ENCODE measurements at regions not wholly inside any gene's neighbourhood (a gene's known extent, or its start where the extent isn't known, plus 50 kb on each side); places are given as distances from the start of the nearest gene placed in this dataset.

- intact Hi-C loops (cut with micrococcal nuclease; ENCODE audit: unreplicated experiment): loop anchor here (1.0 to 10.0 kb wide), 6 partner anchors 377 to 1500 kb away; partner anchors contain the start of gene GAS1
- ChIA-PET CTCF (interaction anchor here (0.8 kb wide), 1 partner anchor 891 kb away, joined by 6 read pairs; no protein-coding TSS in a partner anchor), POLR2A (ENCODE audit: unreplicated experiment) (no interaction called here)
Measured at GRCh38 chr9:87324613-87325194, 173.0 kb upstream of the DAPK1 start.

GRCh38 chr9:87327575-87328125 is 170.0 kb upstream of the DAPK1 start:
- H3K36me3 ChIP-seq (ENCODE audit: low read depth): no peaks in the 10 kb centered on the region
- ChIA-PET POLR2A (ENCODE audit: unreplicated experiment) (no interaction called here), CTCF (no interaction called here)
- no TSS peak for BruUV-seq (replicated peaks)
- peaks cover 9% of the 10 kb centered on the region; the same call in 1 of the 2 replicates for H3F3A ChIP-seq (ENCODE audit: insufficient read depth, low read depth)
- peak; percentile 40 to 47 for DNase-seq
- no peaks in the 10 kb centered on the region for H3K27me3 ChIP-seq (ENCODE audit: insufficient read depth, low read depth)
- no peaks in the 10 kb centered on the region for H4K20me1 ChIP-seq (ENCODE audit: insufficient read depth)
- no peak overlapping the region for H3K27ac ChIP-seq
- no peak overlapping the region for H3K4me2 ChIP-seq
- peaks cover 10% of the 10 kb centered on the region; the same call in 1 of the 2 replicates for H3K4me1 ChIP-seq (replicated peaks; ENCODE audit: insufficient read depth)
- no peak for TF ChIP-seq EZH2 (IDR thresholded peaks at IDR 0.05; ENCODE audit: low read depth)
- TF ChIP-seq CTCF (conservative IDR thresholded peaks at IDR 0.05): no peak
- H3K79me2 ChIP-seq (ENCODE audit: low read depth): no peaks in the 10 kb centered on the region
- H3K4me3 ChIP-seq: no peak overlapping the region
- no peak overlapping the region for H2AFZ ChIP-seq
- intact Hi-C loops (cut with micrococcal nuclease; ENCODE audit: unreplicated experiment): loop anchor here (10.0 kb wide), 2 partner anchors 583 to 1503 kb away; no protein-coding TSS in a partner anchor
- no peaks in the 10 kb centered on the region for H3K9me2 ChIP-seq (ENCODE audit: insufficient read depth)
- 0 out of 2 replicates have a peak, but pooled peaks cover 8% of the 10 kb centered on the region for H3K9me3 ChIP-seq (ENCODE audit: insufficient read depth, low read depth)

More at GRCh38 chr9:87324613-87325194, 173.0 kb upstream of the DAPK1 start:
- Histone ChIP-seq H3K27me3 (ENCODE audit: insufficient read depth, low read depth) (no peaks in the 10 kb centered on the region), H3K4me2 (no peak overlapping the region), H3K9me2 (ENCODE audit: insufficient read depth) (no peaks in the 10 kb centered on the region), H3K4me1 (replicated peaks; ENCODE audit: insufficient read depth) (peaks cover 10% of the 10 kb centered on the region; the same call in 1 of the 2 replicates), H2AFZ (no peak overlapping the region), H4K20me1 (ENCODE audit: insufficient read depth) (no peaks in the 10 kb centered on the region), H3F3A (ENCODE audit: insufficient read depth, low read depth) (0 out of 2 replicates have a peak, but pooled peaks cover 9% of the 10 kb centered on the region), H3K4me3 (no peak overlapping the region), H3K9me3 (ENCODE audit: insufficient read depth, low read depth) (no peaks in the 10 kb centered on the region; the same call in 1 of the 2 replicates), H3K27ac (no peak overlapping the region), H3K36me3 (ENCODE audit: low read depth) (no peaks in the 10 kb centered on the region), H3K79me2 (ENCODE audit: low read depth) (no peaks in the 10 kb centered on the region)
- TF ChIP-seq CTCF (conservative IDR thresholded peaks at IDR 0.05) (peak; percentile 95), EZH2 (IDR thresholded peaks at IDR 0.05; ENCODE audit: low read depth) (no peak)
- no TSS peak for BruUV-seq (replicated peaks)
- DNase-seq: peak; percentile 3 to 43

GRCh38 chr9:87333802-87334201 is 163.9 kb upstream of the DAPK1 start:
- no peak for DNase-seq
- intact Hi-C loops (cut with micrococcal nuclease; ENCODE audit: unreplicated experiment): no loop called here
- ChIA-PET CTCF (no interaction called here), POLR2A (ENCODE audit: unreplicated experiment) (no interaction called here)
- H3K27ac ChIP-seq: no peak overlapping the region
- H2AFZ ChIP-seq: no peak overlapping the region
- peaks cover 13% of the 10 kb centered on the region for H3K4me1 ChIP-seq (replicated peaks; ENCODE audit: insufficient read depth)
- H3K79me2 ChIP-seq (ENCODE audit: low read depth): no peaks in the 10 kb centered on the region
- H3K27me3 ChIP-seq (ENCODE audit: insufficient read depth, low read depth): no peaks in the 10 kb centered on the region
- no peaks in the 10 kb centered on the region for H3K9me2 ChIP-seq (ENCODE audit: insufficient read depth)
- no peak overlapping the region for H3K4me3 ChIP-seq
- H3F3A ChIP-seq (ENCODE audit: insufficient read depth, low read depth): peaks cover 7% of the 10 kb centered on the region
- 0 out of 2 replicates have a peak, but pooled peaks cover 8% of the 10 kb centered on the region for H3K9me3 ChIP-seq (ENCODE audit: insufficient read depth, low read depth)
- no peaks in the 10 kb centered on the region for H4K20me1 ChIP-seq (ENCODE audit: insufficient read depth)
- H3K36me3 ChIP-seq (ENCODE audit: low read depth): no peaks in the 10 kb centered on the region
- no peak for TF ChIP-seq CTCF (conservative IDR thresholded peaks at IDR 0.05)
- no peak for TF ChIP-seq EZH2 (IDR thresholded peaks at IDR 0.05; ENCODE audit: low read depth)
- no TSS peak for BruUV-seq (replicated peaks)
- no peak overlapping the region for H3K4me2 ChIP-seq
